Transverse colon (tissue), 4 donors: ENCODE measurements at regions not wholly inside any gene's neighbourhood (a gene's known extent, or its start where the extent isn't known, plus 50 kb on each side); places are given as distances from the start of the nearest gene placed in this dataset.

Experiments
- DNase-seq: peaks from one replicate; pipeline ENCODE4 v3.0.0-alpha.2; 2019
- H3K27ac ChIP-seq, 4 donors: fragments of 200-600 bp; sonication (generic); 2 replicates each; pipeline ENCODE4 v1.5.1; 2016 to 2018; ENCODE audit warnings: inconsistent platforms in 4 of 4
- H3K27me3 ChIP-seq: fragments of 200-600 bp; sonication (generic); 2 replicates; pipeline ENCODE4 v1.5.1; 2017; ENCODE audit warnings: inconsistent platforms
- H3K36me3 ChIP-seq, 4 donors: fragments of 200-600 bp; sonication (generic); 2 replicates each; pipeline ENCODE4 v1.5.1; 2017 to 2019; ENCODE audit warnings: inconsistent platforms in 4 of 4
- H3K4me1 ChIP-seq, 4 donors: fragments of 200-600 bp; sonication (generic); 2 replicates each; pipeline ENCODE4 v1.5.1; 2017 to 2020; ENCODE audit warnings: inconsistent platforms in 4 of 4
- H3K4me3 ChIP-seq, 4 donors: fragments of 200-600 bp; sonication (generic); 1 replicate in 1 of 4; 2 replicates in 3 of 4; pipeline versions ENCODE4 v1.5.1 to v1.6.1; 2017 to 2019; ENCODE audit warnings: inconsistent platforms in 4 of 4
- H3K9me3 ChIP-seq, 2 donors: fragments of 200-600 bp; sonication (generic); 2 replicates each; pipeline ENCODE4 v1.5.1; 2017 to 2019; ENCODE audit warnings: inconsistent platforms in 2 of 2
- CTCF ChIP-seq, 5 experiments: fragments of 200-600 bp in 3 of 5; fragments of 450-650 bp in 2 of 5; sonication (generic) in 3 of 5; IDR thresholded peaks; 1 replicate in 2 of 5; 2 replicates in 3 of 5; pipeline ENCODE4 v1.5.1; 2016 to 2017; ENCODE audit warnings: antibody characterized with exemption in 5 of 5, inconsistent platforms in 3 of 5, mild to moderate bottlenecking in 2 of 5, moderate library complexity in 1 of 5
- EP300 ChIP-seq: sonication (generic); formaldehyde crosslinking; IDR thresholded peaks from one replicate; pipeline ENCODE4 v1.6.1; 2017; ENCODE audit warnings: antibody characterized with exemption, low read depth
- POLR2A ChIP-seq: fragments of 450-650 bp; IDR thresholded peaks from one replicate; pipeline ENCODE4 v1.6.1; 2016; ENCODE audit warnings: antibody characterized with exemption, mild to moderate bottlenecking, moderate library complexity
- POLR2AphosphoS5 ChIP-seq, 3 donors: sonication (generic); formaldehyde crosslinking; IDR thresholded peaks; one replicate each; pipeline ENCODE4 v1.6.1; 2016; ENCODE audit warnings: antibody characterized with exemption in 3 of 3
- WGBS, 2 donors: methylation state at CpG; one replicate each; pipeline ENCODE4 v1.1.5; 2018; ENCODE audit warnings: low coverage in 1 of 2; 5-methylcytosine and 5-hydroxymethylcytosine counted together
- in situ Hi-C, 4 donors: fragments of 200-750 bp; cut with MboI; loops; one replicate each; pipeline versions ENCODE4 v1.15.0 to v1.15.1; 2017; ENCODE audit warnings: low sequenced_read_pairs in 3 of 4, low pct_ligation_motif_present in 1 of 4, low pct_unique_long_range_greater_than_20kb in 1 of 4
- intact Hi-C: fragments of 100-400 bp; cut with DNase I; formaldehyde crosslinking; loops from one replicate; pipeline ENCODE4 v1.15.1; 2023; ENCODE audit warnings: low total_unique reads
- small RNA-seq, 4 donors: library from RNA; depleted of rRNA; stranded (forward); fragments of <200 nt; gene quantifications; one replicate each; pipeline ENCODE3, GENCODE V24; 2016

DNA sequence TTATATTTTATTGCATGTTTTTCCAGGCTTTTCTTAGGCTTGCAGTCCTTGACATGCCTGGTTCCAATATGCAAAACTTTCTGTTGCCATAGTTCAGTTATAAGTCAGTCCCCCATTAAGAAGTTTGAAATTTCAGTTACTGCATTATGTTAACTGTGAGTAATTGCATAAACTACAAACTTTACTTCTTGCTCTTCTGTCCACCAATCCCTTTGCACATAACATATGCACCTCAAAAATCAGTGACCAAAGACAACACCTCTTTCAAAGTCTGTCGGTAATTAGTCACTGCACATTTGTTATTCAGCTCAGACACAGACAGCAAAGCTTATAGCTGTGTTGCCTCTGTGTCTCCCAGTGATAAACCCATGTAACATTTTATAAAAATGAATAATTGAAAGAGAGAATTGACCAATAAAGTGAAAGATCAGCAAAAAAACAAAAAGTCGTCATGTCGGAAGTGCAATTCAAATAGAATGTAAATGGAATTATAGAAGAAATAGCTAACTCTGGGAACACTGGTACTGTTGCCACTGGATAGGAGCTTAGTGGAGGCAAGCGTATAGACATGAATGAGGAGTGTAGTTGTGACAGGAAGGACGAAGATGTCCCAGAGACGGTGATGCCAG lies 50.3 kb upstream of the BTBD3 start:
- no peaks in the 10 kb centered on the region for H3K27me3 ChIP-seq
- no peak for DNase-seq
- H3K9me3 ChIP-seq, result no peaks in the 10 kb centered on the region
- WGBS, 2 donors, result 75 to 84% methylated on average over 6 of the region's 6 CpGs
- intact Hi-C loops (no loop called here), in situ Hi-C loops (no loop called here)
- no peaks in the 10 kb centered on the region for H3K4me1 ChIP-seq
- no peak overlapping the region for H3K27ac ChIP-seq
- no peak overlapping the region for H3K4me3 ChIP-seq
- no peaks in the 10 kb centered on the region for H3K36me3 ChIP-seq
- no peak for TF ChIP-seq POLR2A
- no peak for TF ChIP-seq POLR2AphosphoS5 (IDR thresholded peaks at IDR 0.05)
- no peak for TF ChIP-seq EP300
- no peak for TF ChIP-seq CTCF (IDR thresholded peaks at IDR 0.05)

Small RNA genes lying in the stretch of these regions (small RNA-seq; reads per million reads assigned to genes)
- 0 reads per million in 4 donors for gene AL080274.1
- 0 reads per million in 4 donors for gene RN7SKP111
